ENCODE measurements at regions not wholly inside any gene's neighbourhood (a gene's known extent, or its start where the extent isn't known, plus 50 kb on each side); places are given as distances from the start of the nearest gene placed in this dataset.

GRCh38 chr15:93887151-93887550, 344.2 kb upstream of the MCTP2 start:
- in situ Hi-C loops (cut with HindIII; ENCODE audit: low sequenced_read_pairs): no loop called here

- in situ Hi-C loops (cut with HindIII; ENCODE audit: low sequenced_read_pairs): no loop called here
Observed at GRCh38 chr15:93882779-93883178, 348.6 kb upstream of the MCTP2 start.

GRCh38 chr15:93882141-93882540, 349.2 kb upstream of the MCTP2 start:
- in situ Hi-C loops (cut with HindIII; ENCODE audit: low sequenced_read_pairs): no loop called here

GRCh38 chr15:93881310-93881709, 350.1 kb upstream of the MCTP2 start:
- in situ Hi-C loops (cut with HindIII; ENCODE audit: low sequenced_read_pairs): no loop called here

GRCh38 chr15:93880358-93880757, 351.0 kb upstream of the MCTP2 start:
- in situ Hi-C loops (cut with HindIII; ENCODE audit: low sequenced_read_pairs): no loop called here

- in situ Hi-C loops (cut with HindIII; ENCODE audit: low sequenced_read_pairs): no loop called here
Observed at GRCh38 chr15:93870583-93870982, 360.8 kb upstream of the MCTP2 start.

GRCh38 chr15:93866948-93867347, 364.4 kb upstream of the MCTP2 start:
- in situ Hi-C loops (cut with HindIII; ENCODE audit: low sequenced_read_pairs): loop anchor here (5.0 kb wide), 1 partner anchor 35 kb away; no protein-coding TSS in a partner anchor

GRCh38 chr15:93866476-93866875, 364.9 kb upstream of the MCTP2 start:
- in situ Hi-C loops (cut with HindIII; ENCODE audit: low sequenced_read_pairs): loop anchor here (5.0 kb wide), 1 partner anchor 36 kb away; no protein-coding TSS in a partner anchor

- in situ Hi-C loops (cut with HindIII; ENCODE audit: low sequenced_read_pairs): loop anchor here (5.0 kb wide), 1 partner anchor 37 kb away; no protein-coding TSS in a partner anchor
Observed at GRCh38 chr15:93865586-93865985, 365.8 kb upstream of the MCTP2 start.

GRCh38 chr15:93862791-93863190, 368.6 kb upstream of the MCTP2 start:
- in situ Hi-C loops (cut with HindIII; ENCODE audit: low sequenced_read_pairs): no loop called here

GRCh38 chr15:93861956-93862741, 369.2 kb upstream of the MCTP2 start:
- in situ Hi-C loops (cut with HindIII; ENCODE audit: low sequenced_read_pairs): no loop called here

- in situ Hi-C loops (cut with HindIII; ENCODE audit: low sequenced_read_pairs): no loop called here
Observed at GRCh38 chr15:93861413-93861812, 369.9 kb upstream of the MCTP2 start.

GRCh38 chr15:93860701-93861100, 370.7 kb upstream of the MCTP2 start:
- in situ Hi-C loops (cut with HindIII; ENCODE audit: low sequenced_read_pairs): no loop called here

- in situ Hi-C loops (cut with HindIII; ENCODE audit: low sequenced_read_pairs): no loop called here
Observed at GRCh38 chr15:93859176-93859575, 372.2 kb upstream of the MCTP2 start.

- in situ Hi-C loops (cut with HindIII; ENCODE audit: low sequenced_read_pairs): no loop called here
Observed at GRCh38 chr15:93855181-93855826, 376.1 kb upstream of the MCTP2 start.

- in situ Hi-C loops (cut with HindIII; ENCODE audit: low sequenced_read_pairs): no loop called here
Observed at GRCh38 chr15:93854088-93854487, 377.3 kb upstream of the MCTP2 start.

GRCh38 chr15:93852761-93853160, 378.6 kb upstream of the MCTP2 start:
- in situ Hi-C loops (cut with HindIII; ENCODE audit: low sequenced_read_pairs): no loop called here

- in situ Hi-C loops (cut with HindIII; ENCODE audit: low sequenced_read_pairs): no loop called here
Observed at GRCh38 chr15:93848490-93848889, 382.9 kb upstream of the MCTP2 start.

GRCh38 chr15:93848076-93848475, 383.3 kb upstream of the MCTP2 start:
- in situ Hi-C loops (cut with HindIII; ENCODE audit: low sequenced_read_pairs): no loop called here

- in situ Hi-C loops (cut with HindIII; ENCODE audit: low sequenced_read_pairs): no loop called here
Observed at GRCh38 chr15:93846148-93846547, 385.2 kb upstream of the MCTP2 start.

GRCh38 chr15:93837450-93837849, 393.9 kb upstream of the MCTP2 start:
- in situ Hi-C loops (cut with HindIII; ENCODE audit: low sequenced_read_pairs): no loop called here

GRCh38 chr15:93835344-93835743, 396.0 kb upstream of the MCTP2 start:
- in situ Hi-C loops (cut with HindIII; ENCODE audit: low sequenced_read_pairs): no loop called here
